SK-N-SH treated with all-trans-retinoic acid at 6 μM for 48 hours (cell line): ENCODE measurements at regions not wholly inside any gene's neighbourhood (a gene's known extent, or its start where the extent isn't known, plus 50 kb on each side); places are given as distances from the start of the nearest gene placed in this dataset.

Experiments
- ATAC-seq: fragments of 200-7000 bp; cut with Tn5 transposase; 3 replicates; pipeline ENCODE4 v1.9.1; 2020; ENCODE audit warnings: mild to moderate bottlenecking, moderate library complexity
- ARNTL ChIP-seq: fragments of 450-650 bp; formaldehyde crosslinking; IDR thresholded peaks from 2 replicates; pipeline ENCODE4 v1.5.0; 2020; ENCODE audit warnings: low read depth, mild to moderate bottlenecking, moderate library complexity, borderline replicate concordance
- CREB5 ChIP-seq: fragments of 250-450 bp; sonication (Bioruptor Pico); IDR thresholded peaks from 2 replicates; pipeline ENCODE4 v1.5.1; 2020; ENCODE audit warnings: low read depth, mild to moderate bottlenecking, moderate library complexity
- CSDC2 ChIP-seq: fragments of 250-450 bp; sonication (Bioruptor Pico); IDR thresholded peaks from 2 replicates; pipeline ENCODE4 v1.5.0; 2020; ENCODE audit warnings: mild to moderate bottlenecking, moderate library complexity
- CSRNP3 ChIP-seq: fragments of 250-450 bp; sonication (Bioruptor Pico); IDR thresholded peaks from 2 replicates; pipeline ENCODE4 v1.5.1; 2021; ENCODE audit warnings: mild to moderate bottlenecking, moderate library complexity
- ESRRG ChIP-seq: fragments of 250-450 bp; sonication (Bioruptor Pico); IDR thresholded peaks from 2 replicates; pipeline ENCODE4 v1.6.1; 2021; ENCODE audit warnings: mild to moderate bottlenecking
- OSR1 ChIP-seq: fragments of 250-450 bp; sonication (Bioruptor Pico); IDR thresholded peaks from 2 replicates; pipeline ENCODE4 v1.8.0; 2022; ENCODE audit warnings: moderate library complexity, mild to moderate bottlenecking, inconsistent platforms
- PATZ1 ChIP-seq: fragments of 250-450 bp; sonication (Bioruptor Pico); IDR thresholded peaks from 2 replicates; pipeline ENCODE4 v1.8.0; 2020; ENCODE audit warnings: mild to moderate bottlenecking, moderate library complexity, borderline replicate concordance
- POU6F1 ChIP-seq: fragments of 250-450 bp; sonication (Bioruptor Pico); IDR thresholded peaks from 2 replicates; pipeline ENCODE4 v1.8.0; 2021; ENCODE audit warnings: low read depth, mild to moderate bottlenecking, moderate library complexity, borderline replicate concordance
- PPARA ChIP-seq: fragments of 250-450 bp; sonication (Bioruptor Pico); IDR thresholded peaks from 2 replicates; pipeline ENCODE4 v1.5.0; 2020; ENCODE audit warnings: mild to moderate bottlenecking, borderline replicate concordance
- RARB ChIP-seq: fragments of 250-450 bp; sonication (Bioruptor Pico); IDR thresholded peaks from 2 replicates; pipeline ENCODE4 v1.8.0; 2021; ENCODE audit warnings: mild to moderate bottlenecking, moderate library complexity
- SNAI2 ChIP-seq: fragments of 250-450 bp; sonication (Bioruptor Pico); IDR thresholded peaks from 2 replicates; pipeline ENCODE4 v1.5.0; 2020; ENCODE audit warnings: mild to moderate bottlenecking, moderate library complexity
- TCF4 ChIP-seq: fragments of 250-450 bp; sonication (Bioruptor Pico); IDR thresholded peaks from 2 replicates; pipeline ENCODE4 v1.8.0; 2021; ENCODE audit warnings: mild to moderate bottlenecking, moderate library complexity, borderline replicate concordance
- TOX ChIP-seq: fragments of 250-450 bp; sonication (Bioruptor Pico); IDR thresholded peaks from 2 replicates; pipeline ENCODE4 v1.8.0; 2021; ENCODE audit warnings: mild to moderate bottlenecking, moderate library complexity, borderline replicate concordance
- TSHZ2 ChIP-seq: fragments of 250-450 bp; sonication (Bioruptor Pico); IDR thresholded peaks from 2 replicates; pipeline ENCODE4 v1.5.0; 2020; ENCODE audit warnings: mild to moderate bottlenecking, moderate library complexity
- ZFP3 ChIP-seq: fragments of 250-450 bp; sonication (Bioruptor Pico); IDR thresholded peaks from 2 replicates; pipeline ENCODE4 v1.5.0; 2020; ENCODE audit warnings: mild to moderate bottlenecking, moderate library complexity
- ZNF70 ChIP-seq: fragments of 450-650 bp; formaldehyde crosslinking; IDR thresholded peaks from 2 replicates; pipeline ENCODE4 v1.5.0; 2020; ENCODE audit warnings: mild to moderate bottlenecking, moderate library complexity
- ZNF8 ChIP-seq: fragments of 450-650 bp; formaldehyde crosslinking; IDR thresholded peaks from 2 replicates; pipeline ENCODE4 v1.5.0; 2020; ENCODE audit warnings: mild to moderate bottlenecking, moderate library complexity

GRCh38 chr10:131398166-131398565 lies 86.6 kb upstream of the TCERG1L start:
- TF ChIP-seq ZFP3 (no peak), ZNF8 (CRISPR knock-in tag) (no peak), PATZ1 (CRISPR knock-in tag) (no peak), OSR1 (no peak), ESRRG (CRISPR knock-in tag) (no peak), CSRNP3 (CRISPR knock-in tag) (no peak), TSHZ2 (CRISPR knock-in tag) (no peak), SNAI2 (CRISPR knock-in tag) (no peak), RARB (no peak), CREB5 (no peak), ZNF70 (CRISPR knock-in tag) (no peak), TOX (no peak)

GRCh38 chr10:131399981-131400380 lies 88.5 kb upstream of the TCERG1L start:
- no peak for TF ChIP-seq PPARA
- TF ChIP-seq CSDC2, result no peak
- TF ChIP-seq OSR1, result no peak
- TF ChIP-seq TCF4, result no peak
- no peak for ATAC-seq

More at GRCh38 chr10:131398166-131398565, 86.6 kb upstream of the TCERG1L start:
- no peak for ATAC-seq

- no peak for TF ChIP-seq ESRRG (CRISPR knock-in tag)
- ATAC-seq, result no peak
Observed at GRCh38 chr10:131400513-131400912, 89.0 kb upstream of the TCERG1L start.

- no peak for ATAC-seq
- no peak for TF ChIP-seq ZFP3
- TF ChIP-seq CREB5, result no peak
- no peak for TF ChIP-seq OSR1
- TF ChIP-seq POU6F1 (CRISPR knock-in tag), result no peak
- no peak for TF ChIP-seq PPARA
- no peak for TF ChIP-seq CSDC2
- no peak for TF ChIP-seq ARNTL (CRISPR knock-in tag)
- TF ChIP-seq TCF4, result no peak
- TF ChIP-seq TSHZ2 (CRISPR knock-in tag), result no peak
Observed at GRCh38 chr10:131402771-131403650, 91.5 kb upstream of the TCERG1L start.
